ENCODE measurements at regions not wholly inside any gene's neighbourhood (a gene's known extent, or its start where the extent isn't known, plus 50 kb on each side); places are given as distances from the start of the nearest gene placed in this dataset.

DNA sequence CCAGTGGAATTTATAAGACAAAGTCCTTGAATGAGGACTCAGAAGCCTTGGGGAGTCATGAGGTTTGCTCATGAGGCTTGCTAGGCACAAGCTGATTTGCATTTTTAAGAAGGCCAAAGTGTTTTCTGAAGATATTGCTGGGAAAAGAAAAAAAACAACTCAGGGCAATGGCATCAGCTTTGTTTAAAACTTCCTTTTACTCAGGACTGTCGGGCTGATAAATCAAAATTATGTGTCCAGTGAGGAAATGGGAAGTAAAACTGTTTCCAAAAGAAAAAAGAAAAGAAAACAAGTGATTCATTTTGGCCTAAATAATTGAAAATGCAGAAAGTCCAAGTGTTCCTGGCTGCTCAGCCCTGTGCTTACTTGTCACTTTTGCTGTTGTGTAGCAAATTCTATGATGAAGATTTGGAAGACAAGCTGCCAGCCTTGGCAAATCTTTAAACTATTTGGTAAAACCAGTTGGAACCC is 282.4 kb downstream of the HLX start:
- Histone ChIP-seq H3K27ac (ENCODE audit: low read depth in 1 of 2, low read length in 2 of 2) (no peak overlapping the region), H3K79me2 (ENCODE audit: insufficient read depth, low read length) (no peaks in the 10 kb centered on the region), H2AFZ (ENCODE audit: insufficient read depth, low read depth, low read length, poor library complexity, severe bottlenecking) (no peak overlapping the region), H3K4me2 (replicated peaks; ENCODE audit: extremely low read depth, low read length, poor library complexity, severe bottlenecking) (peak overlapping the region; percentile 27), H4K20me1 (ENCODE audit: insufficient read depth, low read length) (no peaks in the 10 kb centered on the region), H3K27me3 (ENCODE audit: control insufficient read depth in 2 of 2, insufficient read depth in 2 of 2, low read length in 2 of 2) (peaks cover 0 to 6% of the 10 kb centered on the region in 2 donors), H3K9me3 (replicated peaks in 1 of 2; ENCODE audit: control insufficient read depth in 1 of 2, insufficient read depth in 1 of 2, low read length in 2 of 2) (no peaks in the 10 kb centered on the region), H3K4me3 (replicated peaks in 1 of 3; ENCODE audit: low read depth in 2 of 3, low read length in 3 of 3) (no peak overlapping the region), H3K36me3 (replicated peaks in 1 of 2; ENCODE audit: control insufficient read depth in 1 of 2, insufficient read depth in 2 of 2, low read length in 2 of 2) (no peaks in the 10 kb centered on the region), H3K9ac (ENCODE audit: insufficient read depth, low read length, poor library complexity, severe bottlenecking) (no peak overlapping the region), H3K4me1 (ENCODE audit: control insufficient read depth in 1 of 2, insufficient read depth in 2 of 2, low read length in 2 of 2) (peaks cover 59 to 77% of the 10 kb centered on the region in 2 donors)
- WGBS (ENCODE audit: insufficient coverage): 0% methylated on average over 1 of the region's 1 CpG
- Mint-ChIP-seq H3K27me3 (ENCODE audit: low read depth in 3 of 3) (peaks cover 2 to 9% (median 4%) of the 10 kb centered on the region in 3 donors), H3K4me1 (peaks cover 66% of the 10 kb centered on the region), H3K4me3 (peak overlapping the region in 1 of 2 donors; percentile 65), H3K27ac (peak overlapping the region in 6 of 7 donors; percentile 19 to 91 (median 54)), H3K36me3 (peaks cover 13 to 16% of the 10 kb centered on the region in 2 donors), H3K9me3 (peaks cover 0 to 7% (median 0%) of the 10 kb centered on the region in 7 donors)
- peak in 2 of 3 donors; percentile 42 to 49 for DNase-seq
- TF ChIP-seq, protein P1, sequence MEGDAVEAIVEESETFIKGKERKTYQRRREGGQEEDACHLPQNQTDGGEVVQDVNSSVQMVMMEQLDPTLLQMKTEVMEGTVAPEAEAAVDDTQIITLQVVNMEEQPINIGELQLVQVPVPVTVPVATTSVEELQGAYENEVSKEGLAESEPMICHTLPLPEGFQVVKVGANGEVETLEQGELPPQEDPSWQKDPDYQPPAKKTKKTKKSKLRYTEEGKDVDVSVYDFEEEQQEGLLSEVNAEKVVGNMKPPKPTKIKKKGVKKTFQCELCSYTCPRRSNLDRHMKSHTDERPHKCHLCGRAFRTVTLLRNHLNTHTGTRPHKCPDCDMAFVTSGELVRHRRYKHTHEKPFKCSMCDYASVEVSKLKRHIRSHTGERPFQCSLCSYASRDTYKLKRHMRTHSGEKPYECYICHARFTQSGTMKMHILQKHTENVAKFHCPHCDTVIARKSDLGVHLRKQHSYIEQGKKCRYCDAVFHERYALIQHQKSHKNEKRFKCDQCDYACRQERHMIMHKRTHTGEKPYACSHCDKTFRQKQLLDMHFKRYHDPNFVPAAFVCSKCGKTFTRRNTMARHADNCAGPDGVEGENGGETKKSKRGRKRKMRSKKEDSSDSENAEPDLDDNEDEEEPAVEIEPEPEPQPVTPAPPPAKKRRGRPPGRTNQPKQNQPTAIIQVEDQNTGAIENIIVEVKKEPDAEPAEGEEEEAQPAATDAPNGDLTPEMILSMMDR (IDR thresholded peaks at IDR 0.05): no peak
- intact Hi-C loops (cut with micrococcal nuclease): loop anchor here in 1 of 2 donors (10.0 kb wide), 1 partner anchor 277 kb away; no protein-coding TSS in a partner anchor

DNA sequence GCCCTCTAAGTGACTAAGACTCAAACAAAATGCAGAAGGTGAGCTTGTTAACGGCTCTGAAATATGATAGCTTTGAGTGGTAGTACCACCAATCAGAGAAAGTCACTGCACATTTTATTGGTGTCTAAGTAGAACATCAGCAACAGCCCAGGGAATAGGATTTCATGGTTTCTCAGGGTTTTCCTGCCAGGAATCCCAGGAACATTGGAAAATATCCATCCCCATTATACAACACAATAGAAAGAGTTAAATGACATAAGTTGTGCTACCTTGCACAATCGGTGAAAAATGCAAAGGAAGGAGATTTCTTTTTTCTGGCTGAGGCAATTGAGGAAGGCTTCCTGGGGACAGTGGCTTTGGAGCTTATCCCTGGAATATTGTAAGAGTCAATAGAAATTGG is 283.1 kb downstream of the HLX start:
- Histone ChIP-seq H3K4me2 (replicated peaks; ENCODE audit: extremely low read depth, low read length, poor library complexity, severe bottlenecking) (no peak overlapping the region), H3K4me1 (ENCODE audit: control insufficient read depth in 1 of 2, insufficient read depth in 2 of 2, low read length in 2 of 2) (peaks cover 58 to 76% of the 10 kb centered on the region in 2 donors), H4K20me1 (ENCODE audit: insufficient read depth, low read length) (no peaks in the 10 kb centered on the region), H3K9ac (ENCODE audit: insufficient read depth, low read length, poor library complexity, severe bottlenecking) (no peak overlapping the region), H3K9me3 (replicated peaks in 1 of 2; ENCODE audit: control insufficient read depth in 1 of 2, insufficient read depth in 1 of 2, low read length in 2 of 2) (no peaks in the 10 kb centered on the region), H2AFZ (ENCODE audit: insufficient read depth, low read depth, low read length, poor library complexity, severe bottlenecking) (no peak overlapping the region), H3K4me3 (replicated peaks in 1 of 3; ENCODE audit: low read depth in 2 of 3, low read length in 3 of 3) (no peak overlapping the region), H3K36me3 (replicated peaks in 1 of 2; ENCODE audit: control insufficient read depth in 1 of 2, insufficient read depth in 2 of 2, low read length in 2 of 2) (no peaks in the 10 kb centered on the region), H3K27ac (ENCODE audit: low read depth in 1 of 2, low read length in 2 of 2) (no peak overlapping the region), H3K79me2 (ENCODE audit: insufficient read depth, low read length) (no peaks in the 10 kb centered on the region), H3K27me3 (ENCODE audit: control insufficient read depth in 2 of 2, insufficient read depth in 2 of 2, low read length in 2 of 2) (peaks cover 0 to 6% of the 10 kb centered on the region in 2 donors)
- Mint-ChIP-seq H3K4me3 (peak overlapping the region in 1 of 2 donors; percentile 41), H3K27ac (peak overlapping the region in 1 of 7 donors; percentile 53), H3K9me3 (peaks cover 0 to 7% (median 0%) of the 10 kb centered on the region in 7 donors), H3K27me3 (ENCODE audit: low read depth in 3 of 3) (peaks cover 2 to 9% (median 4%) of the 10 kb centered on the region in 3 donors), H3K36me3 (peaks cover 13 to 16% of the 10 kb centered on the region in 2 donors), H3K4me1 (peaks cover 67% of the 10 kb centered on the region)
- TF ChIP-seq, protein P1 (IDR thresholded peaks at IDR 0.05): no peak
- no peak for DNase-seq
- intact Hi-C loops (cut with micrococcal nuclease): loop anchor here in 1 of 2 donors (10.0 kb wide), 1 partner anchor 278 kb away; no protein-coding TSS in a partner anchor
- 100% methylated on average over 1 of the region's 2 CpGs for WGBS (ENCODE audit: insufficient coverage)

Measured in CD14-positive monocyte (primary cell).